HG03095 (cell line): ENCODE measurements at regions not wholly inside any gene's neighbourhood (a gene's known extent, or its start where the extent isn't known, plus 50 kb on each side); places are given as distances from the start of the nearest gene placed in this dataset.

Source experiments
- ATAC-seq: cut with Tn5 transposase; IDR thresholded peaks from one replicate; pipeline ENCODE4 v1.9.1; 2021; ENCODE audit warnings: moderate library complexity; ENCODE audit not compliant: unreplicated experiment

- ATAC-seq, result no peak
Measured at GRCh38 chr22:49146511-49146910, 681.2 kb downstream of the BRD1 start.

GRCh38 chr22:49143812-49144211 lies 683.9 kb downstream of the BRD1 start:
- no peak for ATAC-seq

- no peak for ATAC-seq
Measured at GRCh38 chr22:49142891-49143290, 684.8 kb downstream of the BRD1 start.

- ATAC-seq, result no peak
Measured at GRCh38 chr22:49142296-49142695, 685.4 kb downstream of the BRD1 start.

GRCh38 chr22:49141761-49142160 lies 685.9 kb downstream of the BRD1 start:
- no peak for ATAC-seq

- ATAC-seq, result no peak
Measured at GRCh38 chr22:49140911-49141665, 686.6 kb downstream of the BRD1 start.

GRCh38 chr22:49139492-49140151 lies 688.1 kb downstream of the BRD1 start:
- ATAC-seq, result no peak

GRCh38 chr22:49138250-49138790 lies 689.4 kb downstream of the BRD1 start:
- ATAC-seq, result no peak

GRCh38 chr22:49137206-49137840 lies 690.4 kb downstream of the BRD1 start:
- no peak for ATAC-seq

GRCh38 chr22:49136816-49137180 lies 690.9 kb downstream of the BRD1 start:
- no peak for ATAC-seq

- no peak for ATAC-seq
Measured at GRCh38 chr22:49136041-49136815, 691.4 kb downstream of the BRD1 start.

GRCh38 chr22:49134076-49134475 lies 693.6 kb downstream of the BRD1 start:
- no peak for ATAC-seq

- no peak for ATAC-seq
Measured at GRCh38 chr22:49133541-49133940, 694.1 kb downstream of the BRD1 start.

GRCh38 chr22:49132009-49132408 lies 695.7 kb downstream of the BRD1 start:
- no peak for ATAC-seq

GRCh38 chr22:49129736-49130135 lies 697.9 kb downstream of the BRD1 start:
- no peak for ATAC-seq

- no peak for ATAC-seq
Measured at GRCh38 chr22:49128874-49129273, 698.8 kb downstream of the BRD1 start.

- no peak for ATAC-seq
Measured at GRCh38 chr22:49124608-49125007, 703.1 kb downstream of the BRD1 start.

GRCh38 chr22:49123621-49124192 lies 704.0 kb downstream of the BRD1 start:
- ATAC-seq, result no peak

- ATAC-seq, result no peak
Measured at GRCh38 chr22:49119551-49119952, 708.1 kb downstream of the BRD1 start.

GRCh38 chr22:49118065-49118464 lies 709.6 kb downstream of the BRD1 start:
- ATAC-seq, result no peak

GRCh38 chr22:49117486-49117885 lies 710.2 kb downstream of the BRD1 start:
- no peak for ATAC-seq
